Nephron progenitor cell (in vitro differentiated cells): ENCODE measurements at regions not wholly inside any gene's neighbourhood (a gene's known extent, or its start where the extent isn't known, plus 50 kb on each side); places are given as distances from the start of the nearest gene placed in this dataset.

ENCODE experiments used
- DNase-seq: peaks from one replicate; pipeline ENCODE4 v3.0.0; 2021
- H3K27ac Mint-ChIP-seq: 2 replicates; pipeline ENCODE4 v1.8.0; 2021; ENCODE audit warnings: mild to moderate bottlenecking, moderate library complexity, mixed read lengths
- H3K27me3 Mint-ChIP-seq: 2 replicates; pipeline ENCODE4 v1.8.0; 2021; ENCODE audit warnings: mild to moderate bottlenecking, low read depth, mixed read lengths; ENCODE audit not compliant: poor library complexity
- H3K36me3 Mint-ChIP-seq: 2 replicates; pipeline ENCODE4 v1.8.0; 2021; ENCODE audit warnings: low read depth, mixed read lengths
- H3K4me1 Mint-ChIP-seq: 2 replicates; pipeline ENCODE4 v1.8.0; 2021; ENCODE audit warnings: mixed read lengths
- H3K4me3 Mint-ChIP-seq: 2 replicates; pipeline ENCODE4 v1.8.0; 2021; ENCODE audit warnings: mild to moderate bottlenecking, moderate library complexity, mixed read lengths
- H3K9me3 Mint-ChIP-seq: 2 replicates; pipeline ENCODE4 v1.8.0; 2021; ENCODE audit warnings: mild to moderate bottlenecking, moderate library complexity, mixed read lengths
- TF ChIP-seq, protein P1 (sequence below): fragments of 200-600 bp; sonication (generic); IDR thresholded peaks from 2 replicates; pipeline ENCODE4 v1.5.0; 2021; ENCODE audit warnings: antibody characterized with exemption

DNA sequence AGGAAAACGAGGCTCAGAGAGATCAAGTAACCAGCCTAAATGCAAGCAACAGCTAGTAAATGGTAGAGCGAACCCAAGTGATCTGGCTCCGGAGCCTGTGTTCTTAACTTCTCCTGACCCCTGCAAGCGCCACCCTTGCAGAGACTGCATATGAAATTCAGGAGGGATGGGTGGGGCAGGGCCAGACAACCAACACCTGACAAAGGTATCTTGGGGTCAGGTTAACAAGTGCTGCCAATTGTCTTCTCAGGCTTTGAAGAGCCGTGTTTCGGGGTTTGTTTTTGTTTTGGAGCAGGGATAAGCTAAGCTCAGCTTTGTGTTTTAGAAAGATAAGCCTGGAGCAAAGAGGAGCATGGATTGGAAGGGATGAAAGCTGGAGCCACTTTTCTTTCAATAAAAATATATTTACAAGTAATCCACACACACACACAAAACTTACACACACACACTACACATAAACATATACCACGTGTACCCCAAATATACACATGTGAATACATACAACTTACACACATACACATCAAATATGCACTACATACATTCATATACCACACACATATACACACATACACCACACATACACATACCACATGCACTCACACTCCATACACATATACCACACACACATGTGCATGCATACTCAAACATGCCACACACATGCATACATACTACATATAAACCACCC lies 722.0 kb downstream of the DIAPH3 start:
- Mint-ChIP-seq H3K27ac (no peak overlapping the region), H3K4me3 (no peak overlapping the region), H3K36me3 (no peaks in the 10 kb centered on the region), H3K4me1 (peaks cover 51% of the 10 kb centered on the region), H3K27me3 (peaks cover 4% of the 10 kb centered on the region), H3K9me3 (peaks cover 11% of the 10 kb centered on the region)
- no peak for DNase-seq
- TF ChIP-seq, protein P1, sequence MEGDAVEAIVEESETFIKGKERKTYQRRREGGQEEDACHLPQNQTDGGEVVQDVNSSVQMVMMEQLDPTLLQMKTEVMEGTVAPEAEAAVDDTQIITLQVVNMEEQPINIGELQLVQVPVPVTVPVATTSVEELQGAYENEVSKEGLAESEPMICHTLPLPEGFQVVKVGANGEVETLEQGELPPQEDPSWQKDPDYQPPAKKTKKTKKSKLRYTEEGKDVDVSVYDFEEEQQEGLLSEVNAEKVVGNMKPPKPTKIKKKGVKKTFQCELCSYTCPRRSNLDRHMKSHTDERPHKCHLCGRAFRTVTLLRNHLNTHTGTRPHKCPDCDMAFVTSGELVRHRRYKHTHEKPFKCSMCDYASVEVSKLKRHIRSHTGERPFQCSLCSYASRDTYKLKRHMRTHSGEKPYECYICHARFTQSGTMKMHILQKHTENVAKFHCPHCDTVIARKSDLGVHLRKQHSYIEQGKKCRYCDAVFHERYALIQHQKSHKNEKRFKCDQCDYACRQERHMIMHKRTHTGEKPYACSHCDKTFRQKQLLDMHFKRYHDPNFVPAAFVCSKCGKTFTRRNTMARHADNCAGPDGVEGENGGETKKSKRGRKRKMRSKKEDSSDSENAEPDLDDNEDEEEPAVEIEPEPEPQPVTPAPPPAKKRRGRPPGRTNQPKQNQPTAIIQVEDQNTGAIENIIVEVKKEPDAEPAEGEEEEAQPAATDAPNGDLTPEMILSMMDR = no peak

DNA sequence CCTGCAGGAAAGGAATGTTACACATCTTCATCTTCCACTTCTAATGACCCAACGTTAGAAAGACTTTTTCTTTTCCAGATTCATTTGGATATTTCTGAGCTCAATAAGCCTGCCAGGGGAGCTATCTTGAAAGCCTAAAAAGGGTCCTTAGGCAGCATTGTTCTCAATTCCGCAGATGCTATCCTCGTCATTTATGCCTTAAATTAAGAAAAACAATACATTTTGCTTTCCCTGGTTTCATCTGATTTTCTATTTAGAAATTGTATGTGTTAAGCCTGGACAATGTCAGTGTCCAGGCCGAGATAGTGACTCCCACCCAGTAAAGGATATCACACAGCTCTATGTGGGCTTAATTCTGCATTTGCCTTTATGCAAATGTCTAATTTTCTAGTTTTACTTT lies 721.3 kb downstream of the DIAPH3 start:
- peaks cover 44% of the 10 kb centered on the region for H3K4me1 Mint-ChIP-seq
- TF ChIP-seq, protein P1 = no peak
- no peak overlapping the region for H3K27ac Mint-ChIP-seq
- H3K4me3 Mint-ChIP-seq = no peak overlapping the region
- H3K36me3 Mint-ChIP-seq = no peaks in the 10 kb centered on the region
- no peak for DNase-seq
- H3K27me3 Mint-ChIP-seq = peaks cover 4% of the 10 kb centered on the region
- peaks cover 11% of the 10 kb centered on the region for H3K9me3 Mint-ChIP-seq

DNA sequence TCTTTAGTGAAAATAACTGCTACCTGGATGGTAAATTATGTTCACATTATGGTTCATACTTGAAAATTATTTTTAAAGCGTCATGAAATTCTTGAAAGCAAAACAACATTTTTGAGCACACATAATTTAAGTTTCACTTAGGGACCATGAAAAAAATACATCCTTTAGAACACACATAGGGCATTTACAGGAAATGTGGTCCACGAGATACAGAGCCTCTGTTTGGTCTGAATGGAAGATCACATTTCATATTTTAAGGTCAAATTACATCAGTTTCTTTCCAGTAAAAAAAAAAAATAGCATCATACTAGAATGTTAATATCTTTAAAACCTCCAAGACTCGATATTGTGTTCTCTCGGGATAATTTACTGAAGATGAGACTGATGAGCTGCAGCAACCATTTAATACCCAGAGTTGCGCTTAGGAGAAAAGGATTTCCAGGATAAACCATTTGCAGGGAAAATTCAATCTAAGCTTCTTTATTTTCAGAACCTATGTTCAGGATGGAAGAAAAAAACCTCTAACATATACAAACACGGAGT lies 720.7 kb downstream of the DIAPH3 start:
- no peak overlapping the region for H3K27ac Mint-ChIP-seq
- no peak for DNase-seq
- H3K27me3 Mint-ChIP-seq = peaks cover 4% of the 10 kb centered on the region
- peaks cover 39% of the 10 kb centered on the region for H3K4me1 Mint-ChIP-seq
- H3K4me3 Mint-ChIP-seq = no peak overlapping the region
- H3K9me3 Mint-ChIP-seq = peaks cover 11% of the 10 kb centered on the region
- no peaks in the 10 kb centered on the region for H3K36me3 Mint-ChIP-seq
- TF ChIP-seq, protein P1 = no peak

DNA sequence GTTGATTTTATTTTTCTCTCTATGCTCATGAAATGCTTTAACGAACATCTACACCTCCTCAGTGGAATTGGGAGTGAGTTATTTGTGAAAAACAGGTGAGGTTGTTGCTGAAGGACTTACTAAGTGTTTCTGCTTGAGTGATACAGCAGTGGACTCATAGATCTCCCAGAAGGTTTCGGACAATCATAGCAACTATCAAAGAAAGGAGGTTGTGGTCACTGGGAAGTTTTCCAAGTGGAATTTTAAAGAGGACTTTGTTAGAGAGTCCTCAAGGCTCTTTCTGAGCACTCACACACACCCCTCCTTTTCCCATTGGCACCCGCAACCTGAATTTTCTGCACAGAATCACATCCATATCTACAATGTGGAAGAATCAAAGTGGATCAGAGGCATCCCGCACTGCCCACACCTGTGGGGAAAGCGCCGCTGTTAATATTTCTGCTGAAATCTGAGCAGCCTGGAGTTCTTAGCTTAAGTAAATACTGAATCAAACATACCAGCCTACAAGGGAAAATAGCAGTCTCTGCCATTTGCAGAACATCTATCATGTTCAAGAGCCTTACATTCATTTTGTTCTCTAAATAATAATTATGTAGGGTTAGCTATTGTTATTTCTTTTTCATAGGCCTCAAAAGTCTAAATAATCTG lies 719.4 kb downstream of the DIAPH3 start:
- Mint-ChIP-seq H3K9me3 (peaks cover 7% of the 10 kb centered on the region), H3K27ac (no peak overlapping the region), H3K27me3 (peaks cover 4% of the 10 kb centered on the region), H3K4me3 (no peak overlapping the region), H3K4me1 (peaks cover 26% of the 10 kb centered on the region), H3K36me3 (no peaks in the 10 kb centered on the region)
- TF ChIP-seq, protein P1 = no peak
- DNase-seq = no peak

DNA sequence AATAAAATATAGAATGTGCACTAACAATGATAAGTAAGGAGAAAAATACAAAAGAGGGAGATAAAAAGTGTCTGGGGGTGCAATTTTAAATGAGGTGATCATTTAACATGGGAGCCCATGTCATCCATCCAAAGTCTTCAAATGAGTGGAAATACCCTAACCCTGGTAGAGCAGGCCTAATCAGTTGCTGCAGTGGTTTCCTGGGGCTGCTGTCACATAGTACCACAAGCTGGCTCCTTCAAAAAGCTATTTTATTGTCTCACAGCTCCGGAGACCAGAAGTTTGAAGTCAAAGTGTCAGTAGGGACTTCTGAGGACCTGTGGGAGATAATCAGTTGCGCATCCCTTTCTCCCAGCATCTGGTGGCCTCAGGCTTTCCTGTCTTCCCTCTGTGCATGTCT lies 717.9 kb downstream of the DIAPH3 start:
- peaks cover 7% of the 10 kb centered on the region for H3K9me3 Mint-ChIP-seq
- H3K4me3 Mint-ChIP-seq = no peak overlapping the region
- TF ChIP-seq, protein P1 = no peak
- H3K4me1 Mint-ChIP-seq = peaks cover 24% of the 10 kb centered on the region
- no peaks in the 10 kb centered on the region for H3K36me3 Mint-ChIP-seq
- H3K27me3 Mint-ChIP-seq = peaks cover 8% of the 10 kb centered on the region
- DNase-seq = no peak
- H3K27ac Mint-ChIP-seq = no peak overlapping the region
